AG09309 (cell line): ENCODE measurements at regions not wholly inside any gene's neighbourhood (a gene's known extent, or its start where the extent isn't known, plus 50 kb on each side); places are given as distances from the start of the nearest gene placed in this dataset.

Source experiments
- DNase-seq: peaks from one replicate; pipeline ENCODE4 v3.0.0-alpha.2; 2010; ENCODE audit warnings: low read depth
- H3K4me3 ChIP-seq: 2 replicates; pipeline ENCODE4 v1.5.1; 2011; ENCODE audit warnings: mild to moderate bottlenecking, low read depth, low read length, moderate library complexity; ENCODE audit not compliant: control insufficient read depth
- TF ChIP-seq, protein P1 (sequence below): IDR thresholded peaks from 2 replicates; pipeline ENCODE4 v1.5.1; 2011; ENCODE audit warnings: mild to moderate bottlenecking, low read depth, low read length, inconsistent platforms; ENCODE audit not compliant: insufficient read depth, control insufficient read depth; ENCODE audit errors: missing control alignments

- DNase-seq = no peak
- TF ChIP-seq, protein P1, sequence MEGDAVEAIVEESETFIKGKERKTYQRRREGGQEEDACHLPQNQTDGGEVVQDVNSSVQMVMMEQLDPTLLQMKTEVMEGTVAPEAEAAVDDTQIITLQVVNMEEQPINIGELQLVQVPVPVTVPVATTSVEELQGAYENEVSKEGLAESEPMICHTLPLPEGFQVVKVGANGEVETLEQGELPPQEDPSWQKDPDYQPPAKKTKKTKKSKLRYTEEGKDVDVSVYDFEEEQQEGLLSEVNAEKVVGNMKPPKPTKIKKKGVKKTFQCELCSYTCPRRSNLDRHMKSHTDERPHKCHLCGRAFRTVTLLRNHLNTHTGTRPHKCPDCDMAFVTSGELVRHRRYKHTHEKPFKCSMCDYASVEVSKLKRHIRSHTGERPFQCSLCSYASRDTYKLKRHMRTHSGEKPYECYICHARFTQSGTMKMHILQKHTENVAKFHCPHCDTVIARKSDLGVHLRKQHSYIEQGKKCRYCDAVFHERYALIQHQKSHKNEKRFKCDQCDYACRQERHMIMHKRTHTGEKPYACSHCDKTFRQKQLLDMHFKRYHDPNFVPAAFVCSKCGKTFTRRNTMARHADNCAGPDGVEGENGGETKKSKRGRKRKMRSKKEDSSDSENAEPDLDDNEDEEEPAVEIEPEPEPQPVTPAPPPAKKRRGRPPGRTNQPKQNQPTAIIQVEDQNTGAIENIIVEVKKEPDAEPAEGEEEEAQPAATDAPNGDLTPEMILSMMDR = no peak
Observed at GRCh38 chr2:150885774-150886386, 375.8 kb downstream of the RBM43 start.

GRCh38 chr2:150885236-150885635, 376.4 kb downstream of the RBM43 start:
- TF ChIP-seq, protein P1 = no peak
- H3K4me3 ChIP-seq = no peak overlapping the region
- no peak for DNase-seq

More at GRCh38 chr2:150885774-150886386, 375.8 kb downstream of the RBM43 start:
- H3K4me3 ChIP-seq = no peak overlapping the region

DNA sequence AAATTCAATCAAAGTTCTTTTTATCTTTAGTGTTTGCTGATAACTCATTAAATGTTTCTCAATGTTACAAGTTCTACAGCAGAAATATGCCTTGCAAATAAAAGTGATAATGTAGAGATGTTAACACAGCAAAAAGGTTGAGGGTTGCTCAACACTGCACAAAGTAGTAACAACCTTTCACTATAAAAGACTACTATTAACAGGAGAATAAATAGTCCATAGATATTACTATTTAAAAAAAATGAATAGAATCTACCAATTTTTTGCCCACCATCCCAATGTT, 378.1 kb downstream of the RBM43 start:
- no peak for DNase-seq
- H3K4me3 ChIP-seq = no peak overlapping the region
- TF ChIP-seq, protein P1 = no peak

GRCh38 chr2:150882751-150883612, 378.7 kb downstream of the RBM43 start:
- TF ChIP-seq, protein P1 = no peak
- no peak overlapping the region for H3K4me3 ChIP-seq
- peak; percentile 55 for DNase-seq

- no peak overlapping the region for H3K4me3 ChIP-seq
- TF ChIP-seq, protein P1 = no peak
- DNase-seq = no peak
Observed at GRCh38 chr2:150880986-150881385, 380.7 kb downstream of the RBM43 start.

DNA sequence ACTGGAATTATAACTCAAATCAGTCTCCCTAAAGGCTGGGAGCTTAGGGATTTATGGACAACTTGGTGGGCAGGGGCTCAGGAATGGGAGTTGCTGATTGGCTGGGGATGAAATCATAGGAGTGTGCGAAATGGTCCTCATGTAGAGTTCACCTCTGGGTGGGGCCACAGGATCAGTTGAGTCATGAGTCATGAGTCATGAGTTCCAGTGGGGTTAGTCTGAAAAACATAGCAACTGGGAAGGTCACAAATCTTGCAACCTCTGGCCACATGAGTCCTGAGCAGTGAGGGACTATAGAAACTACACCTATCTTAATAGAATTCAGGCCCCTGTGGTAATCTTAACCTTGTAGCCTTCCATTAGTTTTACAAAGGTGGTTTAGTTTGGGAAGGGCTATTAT, 383.3 kb downstream of the RBM43 start:
- no peak for DNase-seq

More for the DNA sequence above, 383.3 kb downstream of the RBM43 start:
- TF ChIP-seq, protein P1 = no peak
- no peak overlapping the region for H3K4me3 ChIP-seq
